ENCODE measurements at regions not wholly inside any gene's neighbourhood (a gene's known extent, or its start where the extent isn't known, plus 50 kb on each side); places are given as distances from the start of the nearest gene placed in this dataset.

DNA sequence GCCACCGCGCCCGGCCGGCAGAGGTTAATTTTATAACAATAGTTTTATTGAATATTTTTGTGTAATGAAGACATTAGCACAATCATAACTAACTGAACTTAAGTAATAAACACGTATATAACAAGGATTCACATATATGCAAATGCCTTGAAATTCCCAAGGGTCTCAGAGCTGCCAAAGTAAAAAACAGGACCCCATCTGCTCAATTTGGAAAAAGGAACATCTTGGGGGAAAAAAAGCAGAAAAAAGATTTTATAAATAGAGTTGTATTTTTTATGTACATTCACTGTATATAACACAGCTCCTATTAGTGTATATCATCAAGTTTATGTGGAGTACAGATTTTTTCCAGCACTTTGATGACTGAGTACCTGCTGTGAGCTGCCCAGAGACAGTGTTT is 366.7 kb downstream of the BRINP1 start:
- Histone ChIP-seq H3K4me3 (ENCODE audit: insufficient read length, low read depth) (no peak overlapping the region), H3K9ac (ENCODE audit: insufficient read length, low read depth) (no peak overlapping the region), H3K36me3 (ENCODE audit: insufficient read depth, insufficient read length, low read length) (no peaks in the 10 kb centered on the region), H3K9me3 (ENCODE audit: insufficient read depth, low read length) (no peaks in the 10 kb centered on the region), H3K27me3 (ENCODE audit: insufficient read depth, insufficient read length) (no peaks in the 10 kb centered on the region), H3K4me1 (ENCODE audit: insufficient read depth, insufficient read length) (no peaks in the 10 kb centered on the region)
- TF ChIP-seq ZNF274 (IDR thresholded peaks at IDR 0.05; ENCODE audit: low read depth, low read length): no peak
- TF ChIP-seq YY1 (IDR thresholded peaks at IDR 0.05; ENCODE audit: insufficient read depth, insufficient read length): no peak
- TF ChIP-seq SUZ12 (IDR thresholded peaks at IDR 0.05; ENCODE audit: extremely low read depth, insufficient read depth, insufficient read length): no peak
- DNase-seq (ENCODE audit: low read depth, low spot score): no peak

DNA sequence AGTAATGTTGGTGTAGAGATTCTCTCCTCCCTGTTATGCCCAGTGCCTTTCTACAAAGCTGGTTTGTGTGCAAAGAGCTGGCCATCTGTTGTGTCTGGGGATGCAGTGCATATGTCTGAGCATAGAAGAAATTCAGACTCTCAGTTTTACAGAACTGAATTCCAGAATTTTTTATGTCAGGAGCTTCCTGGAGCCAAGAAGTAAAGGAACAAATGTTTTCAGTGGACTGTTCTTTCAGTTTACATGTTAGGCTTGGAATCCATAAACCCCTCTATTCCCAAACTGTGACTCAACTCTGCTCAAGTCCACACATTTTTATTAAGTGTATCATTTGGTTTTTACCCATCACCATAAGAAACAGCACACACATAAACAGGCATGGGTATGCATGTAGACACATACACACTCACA is 366.0 kb downstream of the BRINP1 start:
- Histone ChIP-seq H3K4me1 (ENCODE audit: insufficient read depth, insufficient read length) (no peaks in the 10 kb centered on the region), H3K4me3 (ENCODE audit: insufficient read length, low read depth) (no peak overlapping the region), H3K9ac (ENCODE audit: insufficient read length, low read depth) (no peak overlapping the region), H3K27me3 (ENCODE audit: insufficient read depth, insufficient read length) (no peaks in the 10 kb centered on the region), H3K9me3 (ENCODE audit: insufficient read depth, low read length) (no peaks in the 10 kb centered on the region), H3K36me3 (ENCODE audit: insufficient read depth, insufficient read length, low read length) (no peaks in the 10 kb centered on the region)
- no peak for TF ChIP-seq SUZ12 (IDR thresholded peaks at IDR 0.05; ENCODE audit: extremely low read depth, insufficient read depth, insufficient read length)
- TF ChIP-seq YY1 (IDR thresholded peaks at IDR 0.05; ENCODE audit: insufficient read depth, insufficient read length): no peak
- TF ChIP-seq ZNF274 (IDR thresholded peaks at IDR 0.05; ENCODE audit: low read depth, low read length): no peak
- no peak for DNase-seq (ENCODE audit: low read depth, low spot score)

DNA sequence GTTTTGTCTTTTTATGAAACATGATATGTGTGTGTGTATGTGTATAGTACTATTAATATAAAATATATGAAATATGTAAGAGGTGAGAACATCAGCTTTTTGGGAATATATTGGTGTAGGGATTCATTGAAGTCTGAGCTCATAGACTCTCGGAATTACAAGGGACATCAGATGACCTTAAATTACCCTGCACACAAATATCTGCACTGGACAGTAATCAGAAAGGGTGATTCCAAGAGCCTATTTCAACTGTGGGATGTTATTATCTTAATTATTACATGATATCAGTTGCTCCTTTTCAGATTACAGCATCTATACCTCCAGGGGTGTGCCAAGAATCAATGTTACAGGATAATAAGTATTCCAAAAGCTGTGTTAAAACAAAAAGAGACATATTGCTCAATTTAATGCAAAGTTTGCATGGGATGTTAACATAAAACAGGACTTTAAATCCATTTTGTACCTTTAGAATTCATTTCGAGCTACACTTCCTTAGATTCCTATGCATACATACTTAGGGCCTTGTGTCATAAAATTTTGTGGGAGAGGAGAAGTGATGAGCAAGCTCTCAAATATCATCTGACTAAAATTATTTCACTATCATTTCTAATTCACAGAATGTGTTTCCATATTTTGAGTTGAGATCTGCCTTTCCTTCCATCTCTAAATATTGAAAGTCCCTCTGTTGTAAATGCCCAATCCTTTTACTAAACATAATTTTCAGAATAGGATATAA is 365.2 kb downstream of the BRINP1 start:
- Histone ChIP-seq H3K4me1 (ENCODE audit: insufficient read depth, insufficient read length) (no peaks in the 10 kb centered on the region), H3K9ac (ENCODE audit: insufficient read length, low read depth) (no peak overlapping the region), H3K36me3 (ENCODE audit: insufficient read depth, insufficient read length, low read length) (no peaks in the 10 kb centered on the region), H3K9me3 (ENCODE audit: insufficient read depth, low read length) (no peaks in the 10 kb centered on the region), H3K27me3 (ENCODE audit: insufficient read depth, insufficient read length) (no peaks in the 10 kb centered on the region), H3K4me3 (ENCODE audit: insufficient read length, low read depth) (no peak overlapping the region)
- TF ChIP-seq YY1 (IDR thresholded peaks at IDR 0.05; ENCODE audit: insufficient read depth, insufficient read length) (no peak), ZNF274 (IDR thresholded peaks at IDR 0.05; ENCODE audit: low read depth, low read length) (no peak), SUZ12 (IDR thresholded peaks at IDR 0.05; ENCODE audit: extremely low read depth, insufficient read depth, insufficient read length) (no peak)
- no peak for DNase-seq (ENCODE audit: low read depth, low spot score)

DNA sequence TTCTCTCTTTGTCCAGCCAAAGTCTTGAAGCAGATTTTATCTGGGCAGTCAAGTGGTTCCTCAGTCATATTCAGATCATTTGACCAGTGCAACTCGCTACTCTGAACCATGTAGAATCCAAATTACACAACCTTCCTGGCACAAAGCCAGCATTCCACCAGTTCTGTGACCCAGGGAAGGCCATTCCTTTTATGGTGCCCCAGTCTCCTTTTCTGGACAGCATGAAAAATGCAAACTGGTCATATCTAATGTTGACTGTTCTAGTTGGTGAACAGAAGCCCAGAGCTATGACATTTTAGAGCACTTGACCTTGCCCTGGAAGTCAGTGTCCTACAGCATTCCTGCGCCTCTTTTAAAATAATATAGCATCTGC is 364.6 kb downstream of the BRINP1 start:
- DNase-seq (ENCODE audit: low read depth, low spot score): no peak
- no peaks in the 10 kb centered on the region for H3K36me3 ChIP-seq (ENCODE audit: insufficient read depth, insufficient read length, low read length)
- H3K4me1 ChIP-seq (ENCODE audit: insufficient read depth, insufficient read length): no peaks in the 10 kb centered on the region
- H3K9ac ChIP-seq (ENCODE audit: insufficient read length, low read depth): no peak overlapping the region
- H3K4me3 ChIP-seq (ENCODE audit: insufficient read length, low read depth): no peak overlapping the region
- H3K27me3 ChIP-seq (ENCODE audit: insufficient read depth, insufficient read length): no peaks in the 10 kb centered on the region
- TF ChIP-seq ZNF274 (IDR thresholded peaks at IDR 0.05; ENCODE audit: low read depth, low read length) (no peak), SUZ12 (IDR thresholded peaks at IDR 0.05; ENCODE audit: extremely low read depth, insufficient read depth, insufficient read length) (no peak), YY1 (IDR thresholded peaks at IDR 0.05; ENCODE audit: insufficient read depth, insufficient read length) (no peak)
- no peaks in the 10 kb centered on the region for H3K9me3 ChIP-seq (ENCODE audit: insufficient read depth, low read length)

DNA sequence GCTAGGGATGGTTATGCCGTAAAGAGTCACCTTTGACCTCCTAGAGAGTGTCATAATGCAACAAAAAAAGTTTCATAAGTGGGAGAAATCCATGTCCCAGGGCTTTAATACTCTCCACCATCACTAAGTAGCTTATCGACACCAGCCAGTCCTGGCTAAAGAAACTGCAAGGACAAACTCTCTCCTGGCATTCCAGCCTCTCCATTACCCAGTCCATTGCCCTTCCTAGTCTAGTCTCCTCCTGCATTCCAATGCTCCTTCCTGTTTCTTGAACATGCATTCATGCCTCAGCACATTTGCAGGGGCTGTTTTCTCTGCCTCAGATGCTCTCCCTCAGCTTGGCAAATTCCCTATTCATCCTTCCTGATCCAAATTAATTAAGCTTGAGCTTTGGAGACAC is 364.1 kb downstream of the BRINP1 start:
- Histone ChIP-seq H3K9me3 (ENCODE audit: insufficient read depth, low read length) (no peaks in the 10 kb centered on the region), H3K4me3 (ENCODE audit: insufficient read length, low read depth) (no peak overlapping the region), H3K9ac (ENCODE audit: insufficient read length, low read depth) (no peak overlapping the region), H3K36me3 (ENCODE audit: insufficient read depth, insufficient read length, low read length) (no peaks in the 10 kb centered on the region), H3K4me1 (ENCODE audit: insufficient read depth, insufficient read length) (no peaks in the 10 kb centered on the region), H3K27me3 (ENCODE audit: insufficient read depth, insufficient read length) (no peaks in the 10 kb centered on the region)
- TF ChIP-seq ZNF274 (IDR thresholded peaks at IDR 0.05; ENCODE audit: low read depth, low read length) (no peak), SUZ12 (IDR thresholded peaks at IDR 0.05; ENCODE audit: extremely low read depth, insufficient read depth, insufficient read length) (no peak), YY1 (IDR thresholded peaks at IDR 0.05; ENCODE audit: insufficient read depth, insufficient read length) (no peak)
- peak; percentile 27 for DNase-seq (ENCODE audit: low read depth, low spot score)

DNA sequence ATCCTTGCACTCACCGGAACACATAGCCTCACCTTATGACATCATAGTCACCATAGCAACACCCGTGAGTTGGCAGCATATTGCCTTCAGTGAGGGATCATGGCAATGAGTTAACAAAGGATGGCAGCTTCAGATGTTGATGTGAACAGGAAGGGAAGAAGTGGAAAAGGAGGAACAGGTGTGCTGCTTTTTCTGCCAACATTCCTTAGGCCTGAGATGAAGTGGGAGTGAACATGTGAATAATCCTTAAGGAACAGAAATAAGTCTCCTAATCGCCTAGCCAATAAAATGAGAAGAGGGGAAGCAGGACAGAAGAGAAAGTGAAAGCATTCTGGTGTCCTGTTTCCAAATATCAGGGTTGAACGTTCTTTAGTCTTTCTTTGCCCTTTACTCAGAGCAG is 360.0 kb downstream of the BRINP1 start:
- no peak for DNase-seq (ENCODE audit: low read depth, low spot score)
- H3K4me3 ChIP-seq (ENCODE audit: insufficient read length, low read depth): no peak overlapping the region
- H3K4me1 ChIP-seq (ENCODE audit: insufficient read depth, insufficient read length): no peaks in the 10 kb centered on the region
- no peak overlapping the region for H3K9ac ChIP-seq (ENCODE audit: insufficient read length, low read depth)
- no peaks in the 10 kb centered on the region for H3K9me3 ChIP-seq (ENCODE audit: insufficient read depth, low read length)
- TF ChIP-seq ZNF274 (IDR thresholded peaks at IDR 0.05; ENCODE audit: low read depth, low read length) (no peak), YY1 (IDR thresholded peaks at IDR 0.05; ENCODE audit: insufficient read depth, insufficient read length) (no peak), SUZ12 (IDR thresholded peaks at IDR 0.05; ENCODE audit: extremely low read depth, insufficient read depth, insufficient read length) (no peak)
- H3K36me3 ChIP-seq (ENCODE audit: insufficient read depth, insufficient read length, low read length): no peaks in the 10 kb centered on the region
- H3K27me3 ChIP-seq (ENCODE audit: insufficient read depth, insufficient read length): no peaks in the 10 kb centered on the region

DNA sequence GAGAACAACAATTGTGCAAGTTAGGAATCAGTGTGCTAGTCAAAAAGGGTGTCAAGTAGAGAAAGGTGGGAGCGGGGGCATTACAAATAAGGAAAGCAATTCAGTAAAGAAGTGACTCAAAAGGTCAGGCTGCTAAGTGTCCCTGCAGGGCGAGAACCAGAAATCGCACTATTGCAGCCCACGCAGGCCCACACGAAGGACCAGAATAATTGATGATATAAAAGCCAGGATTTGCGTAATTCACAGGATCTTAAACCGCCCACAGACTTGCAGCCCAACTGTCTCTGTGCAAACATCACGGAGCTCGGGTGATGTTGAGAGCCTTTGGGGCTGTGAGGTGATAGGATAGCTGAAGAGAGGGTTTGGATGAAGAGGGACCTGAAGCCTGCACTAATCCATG is 349.0 kb downstream of the BRINP1 start:
- Histone ChIP-seq H3K4me1 (ENCODE audit: insufficient read depth, insufficient read length) (no peaks in the 10 kb centered on the region), H3K27me3 (ENCODE audit: insufficient read depth, insufficient read length) (no peaks in the 10 kb centered on the region), H3K36me3 (ENCODE audit: insufficient read depth, insufficient read length, low read length) (no peaks in the 10 kb centered on the region), H3K9ac (ENCODE audit: insufficient read length, low read depth) (no peak overlapping the region), H3K9me3 (ENCODE audit: insufficient read depth, low read length) (no peaks in the 10 kb centered on the region), H3K4me3 (ENCODE audit: insufficient read length, low read depth) (no peak overlapping the region)
- TF ChIP-seq SUZ12 (IDR thresholded peaks at IDR 0.05; ENCODE audit: extremely low read depth, insufficient read depth, insufficient read length): no peak
- no peak for TF ChIP-seq YY1 (IDR thresholded peaks at IDR 0.05; ENCODE audit: insufficient read depth, insufficient read length)
- TF ChIP-seq ZNF274 (IDR thresholded peaks at IDR 0.05; ENCODE audit: low read depth, low read length): no peak
- DNase-seq (ENCODE audit: low read depth, low spot score): no peak
